HG02885 (cell line): ENCODE measurements at regions not wholly inside any gene's neighbourhood (a gene's known extent, or its start where the extent isn't known, plus 50 kb on each side); places are given as distances from the start of the nearest gene placed in this dataset.
A peak's percentile ranks its signal among the peaks of the same experiment; 100 is the strongest.

Source experiments
- ATAC-seq: cut with Tn5 transposase; IDR thresholded peaks from one replicate; pipeline ENCODE4 v1.9.1; 2021; ENCODE audit warnings: mild to moderate bottlenecking; ENCODE audit not compliant: unreplicated experiment, poor library complexity

DNA sequence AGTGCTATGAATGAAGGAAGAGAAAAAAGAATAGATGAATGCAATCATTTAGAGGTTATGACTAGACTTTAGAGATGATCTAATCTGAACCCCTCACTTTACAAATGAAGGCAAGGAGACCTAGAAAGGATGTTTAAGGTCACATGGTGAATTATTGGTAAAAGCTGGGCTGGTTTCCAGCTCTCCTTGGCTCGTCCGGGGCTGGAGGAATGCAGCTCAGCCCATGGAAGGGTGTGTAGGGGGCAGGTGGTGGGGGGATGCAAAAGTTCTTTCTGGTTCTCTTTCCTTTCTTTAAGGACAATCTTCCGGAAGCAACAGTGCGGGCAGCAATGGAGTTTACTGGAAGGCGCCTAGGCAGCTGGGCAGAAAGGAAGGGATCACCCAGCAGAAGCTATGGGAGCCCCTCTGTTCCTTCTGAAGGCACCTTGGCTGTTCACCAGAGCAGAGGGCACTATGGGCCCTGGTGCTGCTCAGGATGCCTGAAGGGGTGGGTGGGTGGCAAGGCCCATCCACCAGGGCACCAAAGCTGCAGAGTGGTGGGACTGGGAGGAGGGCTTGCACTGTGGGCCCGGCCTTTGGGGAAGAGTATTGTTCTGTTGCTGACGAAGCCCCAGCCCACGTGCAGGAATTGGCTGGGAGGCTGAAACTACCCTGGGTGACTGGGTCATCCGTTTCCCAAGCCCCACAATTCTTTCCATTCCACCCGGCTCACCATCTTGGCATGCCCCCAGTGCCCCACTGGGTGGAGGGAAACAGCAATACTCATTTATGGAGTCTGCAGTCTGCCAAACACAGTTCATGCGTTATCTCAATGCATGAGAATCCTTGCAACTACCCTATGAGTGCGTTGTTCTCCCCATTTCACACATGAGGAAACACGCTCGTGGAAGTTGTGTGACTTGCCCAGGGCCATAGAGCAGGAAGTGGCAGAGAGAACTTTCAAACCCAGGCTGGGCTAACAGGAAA, 78.2 kb downstream of the IRF2BPL start:
- ATAC-seq: no peak

DNA sequence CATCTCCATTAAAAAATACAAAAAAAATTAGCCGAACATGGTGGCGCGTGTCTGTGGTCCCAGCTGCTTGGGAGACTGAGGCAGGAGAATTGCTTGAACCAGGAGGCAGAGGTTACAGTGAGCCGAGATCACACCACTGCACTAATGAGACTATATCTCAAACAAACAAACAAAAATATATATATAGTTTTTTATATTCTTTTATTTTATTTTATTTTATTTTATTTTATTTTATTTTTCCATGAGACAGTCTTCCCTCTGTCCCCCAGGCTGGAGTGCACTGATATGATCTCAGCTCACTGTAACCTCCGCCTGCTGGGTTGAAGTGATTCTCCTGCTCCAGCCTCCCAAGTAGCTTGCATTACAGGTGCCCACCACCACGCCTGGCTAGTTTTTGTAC, 79.5 kb downstream of the IRF2BPL start:
- no peak for ATAC-seq

DNA sequence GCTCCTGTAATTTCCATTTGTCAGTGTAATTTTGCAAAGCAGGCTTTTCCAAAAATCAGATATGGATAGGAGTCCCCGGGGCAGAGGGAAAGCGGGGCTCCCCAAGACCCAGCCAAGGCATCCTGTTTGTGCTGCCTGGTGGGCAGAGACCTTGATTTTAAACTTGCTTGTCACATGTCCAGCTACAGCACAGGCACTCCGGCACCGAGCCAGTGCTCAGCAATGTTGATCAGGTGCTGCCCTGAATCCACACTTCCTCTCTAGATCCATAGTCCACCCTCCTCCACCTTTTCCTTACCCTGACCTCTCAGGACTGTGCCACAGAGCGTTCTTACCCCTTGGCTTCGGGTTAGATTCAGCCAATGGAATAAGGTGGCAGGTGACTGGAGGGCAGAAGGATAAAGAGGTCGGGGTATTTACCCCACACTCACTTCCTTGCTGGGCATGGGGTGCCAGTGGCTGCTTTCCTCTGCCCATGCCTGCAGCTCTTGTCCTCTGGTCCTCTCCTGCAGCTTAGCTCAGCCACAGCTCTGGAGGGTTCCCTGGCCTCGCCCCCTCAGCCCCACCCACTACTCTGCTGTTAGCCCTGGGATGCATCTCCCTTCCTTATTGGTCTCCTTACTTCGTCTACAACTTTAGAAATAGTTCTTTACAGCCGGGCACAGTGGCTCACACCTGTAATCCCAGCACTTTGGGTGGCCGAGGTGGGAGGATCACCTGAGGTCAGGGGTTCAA, 80.1 kb downstream of the IRF2BPL start:
- ATAC-seq: no peak

DNA sequence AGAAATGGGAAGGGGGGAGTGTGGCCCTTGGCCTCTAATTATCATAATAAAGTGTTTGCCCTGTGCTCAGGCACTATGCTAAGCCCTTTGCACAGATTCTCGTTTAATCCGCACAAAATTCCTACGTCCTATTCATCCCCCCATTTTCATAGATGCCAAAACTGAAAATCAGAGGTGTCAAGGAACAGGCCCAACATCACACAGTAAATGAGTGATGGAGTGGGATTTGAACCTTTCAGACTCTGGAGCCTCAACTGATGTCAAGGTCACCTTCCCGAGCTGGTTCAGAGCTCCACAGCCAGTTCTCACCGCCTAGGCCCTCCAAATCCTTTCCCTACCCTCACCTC, 80.7 kb downstream of the IRF2BPL start:
- no peak for ATAC-seq

DNA sequence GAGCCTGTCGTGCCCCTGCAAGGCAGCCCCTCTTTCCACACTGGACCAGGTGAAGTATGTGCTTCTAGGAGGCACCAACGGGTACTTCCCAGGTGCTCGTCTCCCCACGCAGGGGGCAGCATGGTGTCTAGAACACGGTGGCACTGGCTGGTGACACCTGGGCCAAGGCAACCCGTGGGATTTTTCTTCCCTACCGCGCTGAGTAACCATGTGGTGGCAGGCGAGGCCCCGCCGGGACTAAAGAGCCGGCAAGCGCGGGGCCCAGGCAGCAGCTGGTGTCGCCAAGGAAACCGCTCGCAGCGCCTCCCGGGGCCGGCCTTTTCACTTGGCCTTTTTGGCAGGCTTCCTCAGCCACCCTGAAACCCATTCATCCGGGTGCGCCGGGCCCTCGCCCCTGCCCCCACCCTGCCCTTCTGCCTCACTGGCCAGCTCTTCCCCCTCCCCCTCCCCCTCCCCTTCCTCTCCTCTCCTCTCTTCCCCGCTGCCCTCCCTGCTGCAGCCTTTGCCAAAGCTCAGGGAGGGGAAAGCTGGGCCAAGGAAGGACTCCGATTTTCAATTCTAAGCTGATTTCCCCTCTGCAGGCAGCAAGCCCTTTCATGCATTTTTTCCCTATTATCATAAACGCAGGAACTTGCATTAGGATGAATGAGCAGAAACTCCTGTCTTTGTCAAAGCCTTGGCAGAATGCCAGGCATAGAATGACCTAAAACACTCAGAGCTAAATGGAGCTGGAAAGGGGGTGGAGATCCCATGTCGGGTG, 81.2 kb downstream of the IRF2BPL start:
- peak; percentile 85 for ATAC-seq

DNA sequence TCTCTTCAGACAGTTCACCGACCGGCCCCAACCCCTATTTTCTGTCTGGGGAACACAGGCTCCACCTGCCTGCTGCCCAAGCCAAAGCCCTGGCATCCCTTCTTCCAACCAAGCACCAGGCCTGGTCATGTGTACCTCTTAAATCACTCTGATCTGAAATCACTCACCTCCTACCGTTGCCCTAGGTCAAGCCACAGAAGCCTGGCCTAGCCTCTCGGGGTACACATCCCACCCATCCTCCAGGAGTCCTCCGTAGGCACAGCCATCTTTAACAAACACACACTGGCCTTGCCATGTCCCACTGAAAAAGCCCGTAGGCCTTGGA, 81.8 kb downstream of the IRF2BPL start:
- ATAC-seq: peak; percentile 15

DNA sequence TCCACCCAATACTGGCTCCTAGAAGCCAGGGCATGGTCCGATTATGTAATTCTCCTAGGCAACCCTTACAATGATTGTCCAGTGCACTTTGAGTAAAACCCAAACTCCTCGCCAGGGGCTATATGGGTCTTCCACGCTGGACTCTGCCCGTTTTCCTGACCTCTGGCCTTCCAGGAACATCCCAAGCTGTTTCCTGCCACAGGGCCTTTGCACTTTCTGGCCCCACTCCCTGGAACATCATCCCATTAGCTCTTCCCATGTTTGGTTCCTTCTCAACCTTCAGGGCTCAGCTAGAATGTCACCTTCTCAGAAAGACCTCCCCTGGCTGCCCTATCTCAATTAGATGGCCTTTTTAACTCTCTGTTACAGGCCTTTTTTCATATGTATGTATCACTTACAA, 85.4 kb downstream of the IRF2BPL start:
- no peak for ATAC-seq

DNA sequence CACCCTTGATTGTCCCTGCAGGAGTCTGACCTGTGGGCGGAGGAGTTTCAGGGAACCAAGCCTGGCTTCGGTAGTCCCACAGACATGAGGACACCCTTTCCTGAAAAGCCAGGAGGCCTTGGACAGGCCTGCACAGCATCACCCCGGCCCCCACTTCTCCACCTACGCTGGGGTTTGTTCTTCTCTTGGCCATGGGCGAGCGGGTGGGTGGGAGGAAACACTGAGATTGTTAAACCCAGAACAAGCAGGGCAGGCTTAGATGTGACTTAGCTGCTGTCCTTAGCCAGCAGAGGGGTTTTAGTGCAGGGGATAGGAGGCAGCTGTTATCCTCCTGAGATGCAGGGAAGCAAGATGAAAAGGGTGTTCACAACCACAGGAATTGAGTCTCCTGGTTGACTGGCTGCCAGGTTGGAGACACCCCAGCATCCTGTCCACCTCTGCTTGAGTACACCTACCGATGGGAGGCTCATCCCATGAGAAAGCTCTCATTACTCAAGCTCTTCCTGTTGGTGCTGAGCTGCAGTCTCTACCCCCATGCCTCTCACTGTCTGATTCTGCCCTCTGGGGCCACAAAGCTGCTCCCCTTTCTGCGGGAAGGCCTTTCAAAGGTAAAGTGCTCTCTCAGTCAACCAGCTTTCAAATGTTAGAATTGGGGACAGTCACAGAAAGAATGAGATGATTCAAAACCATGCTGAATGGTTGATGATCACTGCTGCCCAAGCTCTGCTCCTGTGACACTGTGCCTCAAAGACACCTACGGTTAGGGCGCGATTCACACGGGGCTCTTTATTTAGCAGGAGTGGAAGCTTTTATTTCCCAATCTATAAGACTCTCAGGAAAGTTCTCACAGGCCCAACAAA, 86.3 kb downstream of the IRF2BPL start:
- no peak for ATAC-seq

DNA sequence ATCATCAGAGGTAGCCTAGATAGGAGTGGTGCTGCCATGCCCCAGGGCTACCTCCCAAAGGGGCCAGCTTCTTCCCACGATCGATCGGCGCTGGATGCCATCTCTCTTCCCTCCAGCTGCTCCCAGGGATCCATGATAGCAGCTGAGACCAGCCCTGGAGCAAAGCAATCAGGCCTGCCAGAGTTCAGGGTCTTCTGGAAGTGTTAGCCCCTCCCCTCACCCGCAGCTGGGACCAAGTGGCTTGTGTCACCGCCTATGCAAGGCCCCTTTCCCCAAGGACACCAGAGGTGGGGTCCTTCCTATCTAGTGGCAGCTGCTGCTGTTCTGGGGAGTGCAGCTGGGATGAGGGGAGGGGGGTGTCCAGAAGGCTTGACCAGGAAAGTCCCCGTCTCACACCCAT, 87.0 kb downstream of the IRF2BPL start:
- no peak for ATAC-seq

DNA sequence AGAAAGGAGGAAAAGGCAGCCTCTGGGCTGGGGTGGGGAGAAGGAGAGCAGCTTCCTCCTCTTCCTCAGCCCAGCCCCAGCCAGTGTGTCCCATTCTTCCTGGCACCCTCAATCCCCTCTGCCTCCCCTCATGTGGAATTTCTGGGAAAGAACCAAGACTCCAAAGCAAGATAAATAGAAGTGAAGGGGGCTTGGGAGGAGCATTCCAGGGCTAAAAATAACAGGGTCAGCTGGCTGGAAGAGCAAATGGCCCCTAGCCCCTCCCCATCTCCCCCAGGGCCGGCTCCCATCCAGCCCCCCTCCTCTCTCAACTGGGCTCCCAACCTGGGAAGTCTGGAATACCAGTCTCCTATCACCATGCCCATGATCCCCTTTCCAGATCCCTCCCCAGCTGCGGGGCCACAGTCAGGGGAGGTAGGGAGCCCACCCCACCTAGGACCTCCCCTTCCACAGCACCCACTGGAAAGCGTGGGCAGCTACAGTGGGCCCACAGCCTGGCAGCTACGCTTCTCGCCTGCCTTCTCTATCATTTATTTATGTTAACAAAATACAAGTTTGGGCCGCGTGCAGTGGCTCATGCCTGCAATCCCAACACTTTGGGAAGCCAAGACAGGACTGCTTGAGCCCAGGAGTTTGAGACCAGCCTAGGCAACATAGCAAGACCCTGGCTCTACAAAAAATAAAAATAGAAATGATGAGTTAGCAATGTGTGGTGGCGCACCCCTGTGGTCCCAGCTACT, 88.3 kb downstream of the IRF2BPL start:
- ATAC-seq: no peak

DNA sequence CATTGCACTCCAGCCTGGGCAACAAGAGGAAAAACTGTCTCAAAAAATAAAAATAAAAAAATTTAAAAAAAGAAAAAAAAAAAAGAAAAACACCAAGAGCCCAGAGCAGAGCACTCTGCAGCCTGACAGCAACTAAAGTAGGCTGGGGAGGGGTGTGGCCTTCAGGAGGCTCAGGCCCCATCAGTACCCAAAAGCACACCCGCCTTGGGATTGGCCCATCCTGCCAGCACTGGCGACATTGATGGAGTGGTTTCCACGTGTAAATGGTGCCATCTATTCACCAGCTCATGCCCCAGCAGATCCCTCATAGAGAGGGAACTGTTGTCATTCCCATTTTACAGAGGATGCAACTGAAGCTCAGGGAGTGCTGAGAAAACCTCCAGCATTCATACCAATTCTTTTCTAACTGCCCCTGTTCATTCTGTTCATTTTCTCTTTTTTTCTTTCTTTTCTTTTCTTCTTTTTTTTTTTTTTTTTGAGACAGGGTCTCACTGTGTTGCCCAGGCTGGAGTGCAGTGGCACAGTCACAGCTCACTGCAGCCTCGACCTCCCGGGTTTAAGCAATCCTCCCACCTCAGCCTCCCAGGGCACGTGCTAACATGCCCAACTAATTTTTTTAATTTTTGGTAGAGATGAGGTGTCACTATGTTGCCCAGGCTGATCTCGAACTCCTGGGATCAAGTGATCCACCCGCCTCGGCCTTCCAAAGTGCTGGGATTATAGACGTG, 89.3 kb downstream of the IRF2BPL start:
- no peak for ATAC-seq

DNA sequence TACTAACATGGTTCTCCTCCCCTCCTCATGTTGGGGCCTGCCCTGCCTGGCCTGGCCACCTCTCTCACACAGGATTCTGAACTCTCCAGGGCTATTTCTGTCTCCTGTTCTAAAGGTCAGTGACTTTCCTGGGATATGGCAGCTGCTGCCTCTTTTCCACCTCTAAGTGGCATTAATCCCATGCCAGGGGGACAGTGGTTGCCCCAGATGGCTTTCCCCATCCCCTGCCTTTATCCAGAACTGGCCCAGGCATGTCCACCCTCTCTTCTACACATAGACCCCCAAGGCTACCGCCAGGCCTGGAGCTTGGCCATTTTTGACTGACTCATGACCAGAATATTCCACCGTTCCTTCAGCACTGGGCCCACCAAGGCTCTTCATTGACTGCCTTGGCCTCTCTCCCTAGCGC, 90.4 kb downstream of the IRF2BPL start:
- ATAC-seq: no peak

DNA sequence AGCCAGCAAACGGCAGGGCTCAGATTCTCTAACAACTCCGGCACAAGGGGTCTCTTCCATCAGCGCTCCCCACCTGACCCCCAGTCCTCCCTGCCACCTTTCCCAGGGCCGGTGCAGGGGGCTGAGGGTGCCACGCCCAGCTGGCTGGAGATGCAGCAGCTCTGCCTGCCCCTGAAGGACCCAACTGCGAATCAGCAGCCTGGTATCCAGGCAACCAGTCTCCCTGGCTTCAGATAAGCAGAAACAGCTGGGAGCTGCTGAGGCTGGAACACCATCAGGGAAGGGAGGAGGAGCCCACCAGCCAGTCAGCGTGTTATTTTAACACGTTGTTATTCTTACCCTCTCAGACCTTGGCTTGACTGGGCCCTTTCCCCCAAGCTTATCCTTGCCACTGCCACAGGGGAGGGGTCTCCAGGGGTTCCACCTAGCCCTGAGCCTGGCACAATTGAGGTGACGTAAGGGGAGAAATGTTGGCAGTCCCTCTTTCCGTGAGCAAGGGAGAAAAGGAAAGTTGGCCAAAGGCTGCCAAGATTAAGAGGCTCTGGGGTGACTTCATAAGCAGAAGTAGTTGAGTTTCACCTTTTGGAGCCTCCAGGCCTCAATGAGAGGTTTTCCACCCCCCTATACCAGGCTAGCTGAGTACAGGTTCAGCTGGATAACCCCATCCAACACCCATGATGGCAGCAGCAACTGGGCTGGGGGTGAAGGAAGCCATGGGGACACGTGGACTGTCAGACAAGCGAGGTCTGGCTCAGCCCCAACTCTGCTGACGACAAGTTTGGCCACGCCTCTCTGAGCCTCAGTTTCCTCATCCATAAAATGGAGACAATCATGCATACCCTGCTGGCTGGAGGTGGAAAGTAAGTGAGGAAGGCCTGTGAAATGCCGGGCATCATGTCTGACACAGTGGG, 91.1 kb downstream of the IRF2BPL start:
- no peak for ATAC-seq

DNA sequence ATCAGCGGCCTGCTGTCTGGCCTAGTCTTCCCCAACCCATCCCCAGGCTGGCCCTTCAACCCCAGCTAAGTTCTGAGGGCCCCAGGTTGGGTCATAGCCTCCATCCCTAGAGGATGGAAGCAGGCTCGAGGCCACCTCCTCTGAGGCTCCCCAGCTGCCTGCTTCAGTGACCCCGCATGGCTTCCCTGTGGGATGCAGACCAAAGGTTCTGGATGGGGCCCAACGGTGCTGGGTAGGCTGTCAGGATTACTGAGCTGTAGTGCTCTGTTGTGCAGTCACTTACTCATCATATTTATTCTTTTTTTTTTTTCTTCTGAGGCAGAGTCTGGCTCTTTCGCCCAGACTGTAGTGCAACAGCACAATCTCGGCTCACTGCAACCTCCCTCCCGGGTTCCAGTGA, 92.0 kb downstream of the IRF2BPL start:
- ATAC-seq: no peak

DNA sequence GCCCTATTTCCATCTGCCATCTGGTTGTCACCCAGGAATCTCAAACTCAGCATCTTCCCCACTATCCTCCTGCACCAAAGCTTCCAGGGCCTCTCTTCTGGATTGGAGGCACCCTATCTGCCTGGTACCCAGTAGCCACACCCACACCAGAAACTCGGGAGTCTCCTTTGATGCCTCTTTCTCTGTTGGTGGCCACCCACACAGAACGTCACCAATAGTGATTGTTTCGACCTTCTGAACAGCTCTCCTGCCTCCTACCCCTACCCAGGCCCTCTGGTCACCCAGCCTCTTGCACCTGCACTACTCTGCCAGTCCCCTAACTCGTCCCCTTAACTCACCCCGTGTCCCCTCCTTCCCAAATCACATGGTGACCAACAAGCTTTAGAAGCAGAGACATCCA, 95.0 kb downstream of the IRF2BPL start:
- ATAC-seq: no peak

DNA sequence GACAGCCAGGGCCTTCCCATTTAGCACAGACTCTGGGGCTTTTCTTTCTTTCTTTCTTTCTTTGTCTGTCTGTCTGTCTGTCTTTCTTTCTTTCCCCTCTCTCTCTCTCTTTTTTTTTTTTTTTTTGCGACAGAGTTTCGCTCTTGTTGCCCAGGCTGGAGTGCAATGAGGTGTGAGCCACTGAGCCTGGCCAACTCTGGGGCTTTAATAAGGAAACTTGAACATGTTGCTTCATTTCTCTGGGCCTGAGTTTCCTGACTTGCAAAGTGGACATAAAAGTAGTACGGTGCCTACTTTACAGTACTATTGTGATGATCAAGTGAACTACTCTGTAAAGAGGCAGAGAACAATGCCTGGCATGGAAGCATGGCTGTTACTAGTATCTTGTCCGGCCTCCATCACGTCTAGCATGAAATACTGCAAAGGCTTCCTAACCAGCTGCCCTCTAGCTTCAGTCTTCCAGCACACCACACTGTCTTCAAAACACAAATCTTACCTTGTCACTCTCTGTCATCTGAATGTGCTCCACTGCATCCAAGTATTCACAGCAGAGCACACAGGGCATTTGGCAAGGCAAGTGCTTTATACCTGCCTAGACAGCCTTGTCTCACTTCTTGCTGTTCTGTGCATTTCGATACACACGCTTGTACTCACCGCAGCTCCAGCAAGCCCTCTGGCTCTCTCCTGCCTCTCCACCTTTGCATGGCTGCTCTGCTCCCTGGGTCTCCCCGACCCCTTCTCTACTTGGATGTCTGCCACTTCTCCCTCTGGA, 96.7 kb downstream of the IRF2BPL start:
- ATAC-seq: no peak

DNA sequence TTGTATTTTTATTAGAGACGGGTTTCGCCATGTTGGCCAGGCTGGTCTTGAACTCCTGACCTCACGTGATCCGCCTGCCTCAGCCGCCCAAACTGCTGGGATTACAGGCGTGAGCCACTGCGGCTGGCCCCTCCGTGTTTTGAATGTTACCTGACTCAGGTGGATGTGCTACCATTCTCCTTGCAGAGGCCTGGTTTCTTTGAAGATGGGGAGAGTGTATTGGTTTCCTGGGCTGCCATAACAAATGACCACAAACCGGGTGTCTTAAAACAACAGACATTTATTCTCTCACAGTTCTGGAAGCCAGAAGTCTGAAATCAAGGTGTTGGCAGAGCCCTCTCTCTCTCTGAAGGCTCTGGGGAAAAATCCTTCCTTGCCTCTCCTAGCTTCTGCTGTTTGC, 98.0 kb downstream of the IRF2BPL start:
- ATAC-seq: no peak
